A172 (cell line): ENCODE measurements at regions not wholly inside any gene's neighbourhood (a gene's known extent, or its start where the extent isn't known, plus 50 kb on each side); places are given as distances from the start of the nearest gene placed in this dataset.

ENCODE experiments used
- DNase-seq: peaks from one replicate; pipeline ENCODE4 v3.0.0-alpha.2; 2015; ENCODE audit warnings: low spot score

GRCh38 chr18:71012789-71013188 lies 723.9 kb downstream of the SOCS6 start:
- DNase-seq, result no peak

GRCh38 chr18:71011389-71011788 lies 722.5 kb downstream of the SOCS6 start:
- no peak for DNase-seq

GRCh38 chr18:71008257-71008656 lies 719.4 kb downstream of the SOCS6 start:
- DNase-seq, result no peak

GRCh38 chr18:71001597-71001996 lies 712.8 kb downstream of the SOCS6 start:
- DNase-seq, result peak; percentile 2

- DNase-seq, result no peak
Measured at GRCh38 chr18:70998490-70998889, 709.6 kb downstream of the SOCS6 start.

GRCh38 chr18:70994116-70994515 lies 705.3 kb downstream of the SOCS6 start:
- no peak for DNase-seq

- no peak for DNase-seq
Measured at GRCh38 chr18:70991577-70991976, 702.7 kb downstream of the SOCS6 start.

- DNase-seq, result no peak
Measured at GRCh38 chr18:70985948-70986347, 697.1 kb downstream of the SOCS6 start.

GRCh38 chr18:70982292-70982691 lies 693.4 kb downstream of the SOCS6 start:
- DNase-seq, result no peak

- no peak for DNase-seq
Measured at GRCh38 chr18:70981400-70982140, 692.7 kb downstream of the SOCS6 start.

GRCh38 chr18:70973626-70974025 lies 684.8 kb downstream of the SOCS6 start:
- no peak for DNase-seq

- no peak for DNase-seq
Measured at GRCh38 chr18:70966419-70966818, 677.6 kb downstream of the SOCS6 start.

GRCh38 chr18:70961939-70962338 lies 673.1 kb downstream of the SOCS6 start:
- no peak for DNase-seq

- DNase-seq, result no peak
Measured at GRCh38 chr18:70956554-70956953, 667.7 kb downstream of the SOCS6 start.

- DNase-seq, result no peak
Measured at GRCh38 chr18:70936160-70936559, 647.3 kb downstream of the SOCS6 start.

GRCh38 chr18:70931942-70932814 lies 643.3 kb downstream of the SOCS6 start:
- peak; percentile 19 for DNase-seq

GRCh38 chr18:70920840-70921374 lies 632.1 kb downstream of the SOCS6 start:
- no peak for DNase-seq

GRCh38 chr18:70907673-70908072 lies 618.8 kb downstream of the SOCS6 start:
- peak; percentile 11 for DNase-seq

- no peak for DNase-seq
Measured at GRCh38 chr18:70892381-70892780, 603.5 kb downstream of the SOCS6 start.

GRCh38 chr18:70870292-70870691 lies 581.4 kb downstream of the SOCS6 start:
- DNase-seq, result no peak

GRCh38 chr18:70848329-70848728 lies 559.5 kb downstream of the SOCS6 start:
- DNase-seq, result no peak

GRCh38 chr18:70840649-70841048 lies 551.8 kb downstream of the SOCS6 start:
- no peak for DNase-seq

- DNase-seq, result no peak
Measured at GRCh38 chr18:70827632-70828031, 538.8 kb downstream of the SOCS6 start.
